Right renal pelvis (tissue), 4 donors: ENCODE measurements at regions not wholly inside any gene's neighbourhood (a gene's known extent, or its start where the extent isn't known, plus 50 kb on each side); places are given as distances from the start of the nearest gene placed in this dataset.

Experiments
- DNase-seq, 4 donors: peaks; one replicate each; pipeline ENCODE4 v3.0.0-alpha.2; 2013; ENCODE audit warnings: low read depth in 4 of 4, low spot score in 3 of 4, missing footprints in 1 of 4

DNA sequence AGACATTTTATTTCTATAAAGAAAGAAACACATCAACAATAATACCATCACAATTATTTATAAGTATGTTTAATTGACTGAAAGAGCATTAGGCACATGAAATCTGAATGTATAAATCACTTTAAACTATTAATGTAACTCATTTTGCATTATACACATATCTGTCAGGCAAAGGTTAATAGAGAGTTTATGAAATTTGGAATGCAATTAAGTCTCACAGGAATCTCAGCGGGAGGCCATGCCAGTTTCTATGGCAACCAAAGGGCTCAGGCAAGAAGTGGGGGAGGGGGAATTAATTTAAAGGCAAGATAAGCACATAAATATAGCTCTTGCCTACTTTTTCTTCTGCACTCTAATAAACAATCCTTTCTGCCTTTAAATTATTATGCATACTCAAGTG, 152.6 kb downstream of the SLC16A9 start:
- peak in 1 of 4 donors; percentile 47 for DNase-seq

DNA sequence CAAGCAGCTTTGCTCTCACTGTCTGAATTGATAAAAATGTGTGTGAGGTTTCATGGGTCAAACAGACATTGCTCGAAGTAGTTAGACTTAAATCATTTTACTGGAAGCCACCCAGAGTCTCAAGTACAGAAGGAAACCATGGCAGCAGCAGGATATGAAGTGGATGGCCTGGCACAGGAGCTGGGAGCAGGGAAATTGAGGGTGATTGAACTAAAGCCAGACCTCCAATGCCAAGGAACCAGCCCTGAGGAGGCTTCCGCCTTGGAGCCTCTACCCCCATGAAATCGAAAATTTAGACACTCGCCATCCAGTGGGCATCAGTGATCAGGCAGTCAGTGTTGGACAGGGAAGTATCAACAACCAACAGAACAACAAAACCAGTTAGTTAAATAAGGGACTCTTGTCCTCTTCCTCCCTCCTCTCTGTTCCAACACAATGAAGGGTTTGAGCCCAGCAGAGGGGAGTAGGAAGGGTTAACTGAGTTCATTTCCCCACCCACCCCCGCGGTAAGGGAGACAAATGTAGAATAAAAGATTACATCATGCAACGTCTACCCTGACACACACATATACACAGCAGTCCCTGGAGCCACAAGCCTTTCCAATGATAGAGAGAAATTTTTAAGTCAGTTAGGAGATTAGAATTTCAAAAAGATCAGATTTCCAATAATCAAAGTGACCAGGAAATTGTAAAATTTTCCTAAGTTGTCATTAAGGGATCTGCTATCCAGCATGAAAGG, 156.3 kb downstream of the SLC16A9 start:
- DNase-seq, result no peak

DNA sequence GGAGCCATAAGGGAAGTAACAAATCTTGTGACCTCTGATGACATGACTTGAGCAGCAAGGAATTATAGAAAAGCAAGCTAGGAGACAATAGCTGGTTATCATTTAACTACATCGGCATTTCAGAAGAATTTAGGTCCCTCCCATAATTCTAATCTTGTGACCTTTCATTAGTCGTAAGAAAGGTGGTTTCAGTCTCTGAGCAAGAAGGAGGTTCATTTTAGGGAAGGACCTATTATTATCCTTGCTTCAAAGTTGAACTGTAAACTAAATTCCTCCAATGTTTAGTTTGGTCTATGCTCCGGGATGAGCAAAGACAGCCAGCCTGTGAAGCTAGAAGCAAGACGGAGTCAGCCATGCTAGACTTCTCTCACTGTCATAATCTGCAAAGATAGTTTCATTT, 159.6 kb downstream of the SLC16A9 start:
- no peak for DNase-seq

- no peak for DNase-seq
Measured at GRCh38 chr10:59538623-59539022, 171.0 kb downstream of the SLC16A9 start.

DNA sequence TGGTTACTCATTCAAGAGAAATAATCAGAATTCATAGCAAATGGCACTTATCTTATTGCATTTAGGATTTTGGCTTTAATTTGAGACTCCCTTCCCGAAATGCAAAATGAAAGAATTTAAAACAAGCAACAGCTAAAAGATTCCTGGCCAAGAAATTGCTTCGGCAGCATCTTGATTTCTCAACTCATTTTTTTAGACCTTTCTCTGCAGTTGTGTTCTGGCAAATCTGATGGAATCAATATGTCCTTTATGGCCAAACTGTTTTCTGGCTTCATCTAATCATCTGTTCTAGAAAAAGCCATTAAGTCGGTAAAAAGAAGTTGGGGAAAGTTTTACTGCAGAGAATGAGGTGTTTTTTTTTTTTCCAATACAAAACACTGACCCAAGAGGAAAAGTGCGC, 172.1 kb downstream of the SLC16A9 start:
- DNase-seq, result no peak

DNA sequence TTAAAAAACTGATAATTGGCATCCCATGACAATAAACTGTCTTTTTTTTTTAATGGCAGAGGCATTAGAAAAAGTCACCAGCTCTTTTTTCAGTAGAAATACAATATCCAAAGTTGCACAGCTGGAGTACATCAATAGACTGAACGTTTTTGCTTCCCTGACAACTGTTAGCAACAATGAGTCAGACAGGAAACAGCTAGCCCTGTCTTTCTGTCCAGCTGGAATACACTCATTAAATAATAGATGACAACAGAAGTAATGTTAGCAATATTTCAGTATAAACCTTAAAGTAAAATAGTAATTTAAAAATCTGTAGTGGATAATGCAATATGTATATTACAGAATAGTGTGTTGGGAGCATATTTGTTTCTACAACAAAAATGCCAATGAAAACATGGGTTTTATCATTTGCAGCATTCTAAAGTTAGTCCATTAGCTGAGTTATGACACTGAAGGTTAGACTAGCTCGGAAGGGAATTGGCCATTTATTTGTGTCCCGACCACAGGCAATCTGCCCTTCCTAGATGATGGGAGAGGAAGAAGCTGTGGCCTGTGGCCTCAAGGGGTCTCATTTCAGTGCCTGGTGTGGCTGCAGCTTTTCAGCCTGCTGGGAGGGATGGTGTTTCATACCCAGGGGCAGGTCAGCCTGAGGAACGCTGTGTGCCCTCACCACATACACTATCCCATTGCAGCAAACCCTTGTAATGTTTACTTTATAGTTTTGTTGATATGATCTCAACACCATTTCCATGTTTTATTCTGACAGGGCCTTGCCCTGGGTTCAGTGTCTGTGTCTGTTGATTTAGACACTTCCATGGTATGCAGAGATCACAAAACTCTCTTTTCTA, 173.3 kb downstream of the SLC16A9 start:
- DNase-seq, result peak; percentile 29 to 68 (median 54)

- no peak for DNase-seq
Measured at GRCh38 chr10:59524348-59524747, 162.0 kb upstream of the FAM13C start.

- no peak for DNase-seq
Measured at GRCh38 chr10:59523851-59524250, 161.5 kb upstream of the FAM13C start.

DNA sequence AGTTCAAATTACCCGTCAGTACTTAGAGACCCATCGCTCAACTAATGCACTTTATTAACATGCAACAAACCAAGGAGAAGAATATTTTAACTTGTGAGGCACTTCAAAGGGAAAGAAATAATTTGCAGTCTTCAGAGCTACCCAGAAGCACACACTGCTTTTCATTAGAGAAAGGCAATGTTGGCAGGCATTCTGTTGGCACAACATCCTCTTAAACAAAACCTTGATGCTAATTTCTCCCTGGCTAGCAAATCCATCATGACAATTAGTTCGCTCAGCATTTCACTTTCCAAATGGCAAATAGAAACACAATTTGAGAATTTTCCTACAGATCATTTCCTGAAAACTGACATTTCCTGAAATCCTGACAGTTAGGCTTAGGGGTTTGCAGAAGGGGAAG, 155.6 kb upstream of the FAM13C start:
- no peak for DNase-seq

- no peak for DNase-seq
Measured at GRCh38 chr10:59517341-59517899, 155.1 kb upstream of the FAM13C start.

GRCh38 chr10:59513558-59513957, 151.2 kb upstream of the FAM13C start:
- no peak for DNase-seq

GRCh38 chr10:59512951-59513350, 150.6 kb upstream of the FAM13C start:
- no peak for DNase-seq

- no peak for DNase-seq
Measured at GRCh38 chr10:59508956-59509355, 146.6 kb upstream of the FAM13C start.

DNA sequence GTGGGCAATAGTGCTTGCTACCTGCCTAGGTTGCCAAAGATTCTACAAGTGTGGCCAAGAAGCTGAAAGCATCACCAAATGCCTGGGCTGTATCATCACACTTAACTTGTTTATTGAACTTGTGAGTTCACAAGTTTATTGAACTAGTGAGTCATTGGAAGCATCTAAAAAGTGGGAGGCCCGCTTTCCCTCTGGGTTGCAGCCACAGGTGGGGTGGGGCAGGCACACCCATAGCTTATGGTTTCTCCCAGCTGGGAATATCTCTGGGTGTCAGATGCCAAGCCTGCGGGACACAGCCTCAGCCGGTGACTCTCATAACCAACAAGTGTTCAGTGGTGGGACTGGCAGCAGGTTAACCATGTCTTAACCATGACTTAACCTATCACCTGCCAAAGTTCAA, 145.9 kb upstream of the FAM13C start:
- DNase-seq, result no peak

DNA sequence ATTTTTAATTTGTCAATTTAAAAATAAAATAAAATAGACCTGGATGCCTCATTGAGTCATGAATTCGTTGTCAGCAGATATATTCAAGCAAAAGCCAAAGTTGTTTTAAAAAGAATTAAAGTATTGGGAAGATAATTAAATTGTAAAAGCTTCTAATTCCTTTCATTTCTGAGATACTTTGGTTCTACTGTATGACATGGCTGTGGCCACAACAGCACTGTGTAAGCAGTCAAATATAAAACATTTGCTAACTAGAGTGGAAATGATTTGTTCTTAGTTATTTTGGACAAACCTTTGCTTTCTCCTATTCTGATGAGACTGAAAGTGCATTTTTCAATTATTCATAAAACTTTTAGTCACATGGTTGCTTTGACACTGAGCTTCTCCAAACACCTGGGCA, 143.6 kb upstream of the FAM13C start:
- DNase-seq, result no peak

DNA sequence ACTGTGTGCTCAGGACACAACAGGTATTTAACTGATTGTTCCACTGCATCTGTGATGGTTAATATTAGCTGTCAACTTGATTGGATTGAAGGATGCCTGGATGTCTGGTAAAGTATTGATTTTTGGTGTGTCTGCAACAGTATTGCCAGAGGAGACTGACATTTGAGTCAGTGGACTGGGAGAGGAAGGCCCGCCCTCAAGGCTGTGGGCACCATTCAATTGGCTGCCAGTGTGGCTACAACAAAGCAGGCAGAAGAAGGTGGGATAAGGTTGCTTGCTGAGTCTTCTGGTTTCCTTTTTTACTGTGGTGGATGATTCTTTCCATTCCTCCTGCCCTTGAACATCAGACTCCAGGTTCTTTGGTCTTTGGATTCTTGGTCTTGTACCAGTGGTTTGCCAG, 137.1 kb upstream of the FAM13C start:
- no peak for DNase-seq

DNA sequence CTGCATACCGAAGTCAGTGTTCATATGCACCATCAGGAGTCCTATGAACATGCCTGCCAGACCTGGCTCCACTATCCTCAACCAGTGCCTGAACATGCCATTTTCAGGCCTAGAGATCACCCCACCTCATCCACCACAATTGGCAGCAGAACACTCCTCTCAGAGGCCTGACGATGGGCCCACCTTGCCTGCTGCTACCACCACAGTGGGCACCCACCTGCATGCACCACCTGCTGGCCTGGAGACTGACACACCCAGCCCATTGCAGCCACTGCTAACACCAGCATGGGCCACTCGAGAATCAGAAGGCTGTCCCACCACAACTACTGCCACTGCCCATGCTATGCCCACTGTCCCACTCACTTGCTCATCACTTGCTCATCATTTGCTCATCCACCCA, 130.7 kb upstream of the FAM13C start:
- no peak for DNase-seq

GRCh38 chr10:59479426-59479825, 117.1 kb upstream of the FAM13C start:
- DNase-seq, result no peak

DNA sequence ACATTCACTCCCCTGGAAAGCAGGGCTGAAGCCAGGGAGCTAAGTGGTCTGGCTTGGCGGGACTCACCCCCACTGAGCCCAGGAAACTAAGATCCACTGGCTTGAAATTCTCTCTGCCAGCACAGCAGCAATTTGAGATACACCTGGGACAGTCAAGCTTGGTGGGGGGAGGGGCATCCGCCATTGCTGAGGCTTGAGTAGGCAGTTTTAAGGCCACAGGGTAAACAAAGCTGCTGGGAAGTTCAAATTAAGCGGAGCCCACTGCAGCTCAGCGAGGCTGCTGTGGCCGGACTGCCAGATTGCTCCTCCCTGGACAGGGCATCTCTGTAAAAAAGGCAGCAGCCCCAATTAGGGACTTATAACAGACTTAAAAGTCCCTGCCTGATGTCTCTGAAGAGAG, 108.2 kb upstream of the FAM13C start:
- DNase-seq, result no peak

DNA sequence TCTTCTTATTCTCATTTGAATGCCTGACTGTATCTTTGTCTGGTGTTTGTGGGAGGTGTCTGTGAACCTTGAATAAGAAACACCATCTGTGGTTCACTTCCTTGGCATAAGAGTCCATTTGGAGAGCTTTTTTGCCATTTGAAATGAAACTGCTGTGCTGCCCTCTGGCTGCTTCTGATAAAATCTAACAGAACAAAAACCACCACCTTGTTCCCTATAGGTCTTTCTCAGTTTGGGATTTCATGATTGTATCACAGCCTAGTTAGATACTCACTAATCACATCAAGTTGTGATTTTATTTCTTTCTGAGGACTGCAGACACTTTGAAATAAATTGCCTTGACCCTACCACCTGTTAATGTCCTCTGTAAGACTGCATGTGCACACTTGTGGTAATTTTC, 102.7 kb upstream of the FAM13C start:
- DNase-seq, result no peak

DNA sequence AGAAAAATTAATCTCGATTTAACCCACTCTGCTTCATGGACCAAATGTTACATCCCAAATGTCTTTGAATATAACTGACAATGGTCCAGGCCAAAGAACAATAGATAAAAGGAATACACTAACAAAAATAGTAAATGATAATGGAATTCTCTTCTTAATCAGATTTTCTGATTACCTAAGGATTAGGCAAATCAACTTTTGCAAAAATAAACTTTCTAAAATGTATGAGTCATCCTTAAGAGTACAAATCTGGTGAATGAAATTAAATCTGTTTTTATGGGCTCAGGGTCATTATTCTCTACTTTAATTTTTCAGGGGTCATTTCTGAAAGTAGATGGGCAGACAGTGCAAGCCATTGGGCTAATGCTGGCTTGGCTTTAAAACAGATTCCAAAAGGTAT, 102.1 kb upstream of the FAM13C start:
- DNase-seq, result no peak

- no peak for DNase-seq
Measured at GRCh38 chr10:59463909-59464308, 101.6 kb upstream of the FAM13C start.
